HL-60 (cell line): ENCODE measurements at regions not wholly inside any gene's neighbourhood (a gene's known extent, or its start where the extent isn't known, plus 50 kb on each side); places are given as distances from the start of the nearest gene placed in this dataset.

Experiments
- DNase-seq, 2 experiments: peaks; one replicate each; pipeline ENCODE4 v3.0.0-alpha.2; 2010 to 2020; ENCODE audit warnings: low read depth in 1 of 2, low spot score in 1 of 2
- H3K27ac ChIP-seq: fragments of 250-450 bp; sonication (Bioruptor Pico); replicated peaks from 2 replicates; pipeline ENCODE4 v1.5.1; 2020; ENCODE audit warnings: mild to moderate bottlenecking, moderate library complexity
- H3K27me3 ChIP-seq: fragments of 250-450 bp; sonication (Bioruptor Pico); 2 replicates; pipeline ENCODE4 v1.5.1; 2021; ENCODE audit warnings: mild to moderate bottlenecking, moderate library complexity; ENCODE audit not compliant: insufficient read depth, poor library complexity, severe bottlenecking
- H3K4me3 ChIP-seq: replicated peaks from 2 replicates; pipeline ENCODE4 v1.5.1; 2011; ENCODE audit warnings: mild to moderate bottlenecking, control low read depth, low read length; ENCODE audit not compliant: insufficient read depth
- GABPA ChIP-seq: IDR thresholded peaks from 2 replicates; pipeline ENCODE4 v1.6.1; 2012; ENCODE audit warnings: low read depth
- POLR2AphosphoS5 ChIP-seq: IDR thresholded peaks from 2 replicates; pipeline ENCODE4 v1.6.1; 2012; ENCODE audit warnings: low read depth
- SPI1 ChIP-seq: IDR thresholded peaks from 2 replicates; pipeline ENCODE4 v1.6.1; 2012; ENCODE audit warnings: low read depth, mild to moderate bottlenecking, borderline replicate concordance
- TF ChIP-seq, protein P1 (sequence below): IDR thresholded peaks from 2 replicates; pipeline ENCODE4 v1.6.1; 2012; ENCODE audit warnings: low read depth; ENCODE audit not compliant: insufficient replicate concordance
- TF ChIP-seq, protein P2 (sequence below): IDR thresholded peaks from one replicate; pipeline ENCODE4 v1.5.1; 2011; ENCODE audit warnings: low read length, control low read depth, inconsistent platforms; ENCODE audit not compliant: insufficient read depth

DNA sequence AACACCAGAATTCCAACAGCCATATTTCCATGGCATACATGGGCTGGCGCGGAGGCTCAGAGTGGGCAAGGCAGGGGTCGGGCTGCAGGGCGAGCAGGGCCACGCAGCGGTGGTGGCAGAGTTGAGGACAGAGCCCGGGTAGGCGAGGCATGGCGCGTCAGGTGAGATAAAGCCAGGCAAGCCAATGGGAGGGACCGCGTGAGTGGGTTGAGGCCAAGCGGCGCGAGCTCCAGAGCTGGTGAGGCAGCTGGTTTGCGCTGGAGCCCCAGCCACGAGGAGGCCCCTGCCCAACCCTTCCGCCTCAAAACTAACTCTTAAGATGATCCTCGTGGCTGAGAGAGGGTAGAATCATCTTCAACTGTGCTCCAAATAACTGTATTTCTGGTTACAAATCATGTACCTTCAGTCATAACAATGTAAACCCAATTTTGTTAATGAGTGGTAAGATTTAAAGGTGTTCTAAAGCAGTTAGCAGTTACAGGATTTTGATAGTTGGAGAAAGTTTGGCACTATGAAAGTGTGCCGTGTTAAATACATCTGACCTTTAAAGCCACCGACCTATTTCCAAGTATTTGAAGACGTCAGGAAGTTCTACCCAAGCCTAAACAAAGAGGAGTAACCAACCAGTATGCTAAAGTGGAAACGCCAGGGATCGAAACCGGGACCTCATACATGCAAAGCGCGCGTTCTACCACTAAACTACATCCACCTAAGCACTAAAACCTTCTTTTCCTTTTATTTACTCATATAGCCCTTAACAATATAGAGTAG is 107.9 kb downstream of the GPX5 start:
- Histone ChIP-seq H3K27me3 (peaks cover 26% of the 10 kb centered on the region), H3K4me3 (no peak overlapping the region), H3K27ac (no peak overlapping the region)
- no peak for DNase-seq
- no peak for TF ChIP-seq SPI1
- TF ChIP-seq, protein P1, sequence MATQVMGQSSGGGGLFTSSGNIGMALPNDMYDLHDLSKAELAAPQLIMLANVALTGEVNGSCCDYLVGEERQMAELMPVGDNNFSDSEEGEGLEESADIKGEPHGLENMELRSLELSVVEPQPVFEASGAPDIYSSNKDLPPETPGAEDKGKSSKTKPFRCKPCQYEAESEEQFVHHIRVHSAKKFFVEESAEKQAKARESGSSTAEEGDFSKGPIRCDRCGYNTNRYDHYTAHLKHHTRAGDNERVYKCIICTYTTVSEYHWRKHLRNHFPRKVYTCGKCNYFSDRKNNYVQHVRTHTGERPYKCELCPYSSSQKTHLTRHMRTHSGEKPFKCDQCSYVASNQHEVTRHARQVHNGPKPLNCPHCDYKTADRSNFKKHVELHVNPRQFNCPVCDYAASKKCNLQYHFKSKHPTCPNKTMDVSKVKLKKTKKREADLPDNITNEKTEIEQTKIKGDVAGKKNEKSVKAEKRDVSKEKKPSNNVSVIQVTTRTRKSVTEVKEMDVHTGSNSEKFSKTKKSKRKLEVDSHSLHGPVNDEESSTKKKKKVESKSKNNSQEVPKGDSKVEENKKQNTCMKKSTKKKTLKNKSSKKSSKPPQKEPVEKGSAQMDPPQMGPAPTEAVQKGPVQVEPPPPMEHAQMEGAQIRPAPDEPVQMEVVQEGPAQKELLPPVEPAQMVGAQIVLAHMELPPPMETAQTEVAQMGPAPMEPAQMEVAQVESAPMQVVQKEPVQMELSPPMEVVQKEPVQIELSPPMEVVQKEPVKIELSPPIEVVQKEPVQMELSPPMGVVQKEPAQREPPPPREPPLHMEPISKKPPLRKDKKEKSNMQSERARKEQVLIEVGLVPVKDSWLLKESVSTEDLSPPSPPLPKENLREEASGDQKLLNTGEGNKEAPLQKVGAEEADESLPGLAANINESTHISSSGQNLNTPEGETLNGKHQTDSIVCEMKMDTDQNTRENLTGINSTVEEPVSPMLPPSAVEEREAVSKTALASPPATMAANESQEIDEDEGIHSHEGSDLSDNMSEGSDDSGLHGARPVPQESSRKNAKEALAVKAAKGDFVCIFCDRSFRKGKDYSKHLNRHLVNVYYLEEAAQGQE = no peak

DNA sequence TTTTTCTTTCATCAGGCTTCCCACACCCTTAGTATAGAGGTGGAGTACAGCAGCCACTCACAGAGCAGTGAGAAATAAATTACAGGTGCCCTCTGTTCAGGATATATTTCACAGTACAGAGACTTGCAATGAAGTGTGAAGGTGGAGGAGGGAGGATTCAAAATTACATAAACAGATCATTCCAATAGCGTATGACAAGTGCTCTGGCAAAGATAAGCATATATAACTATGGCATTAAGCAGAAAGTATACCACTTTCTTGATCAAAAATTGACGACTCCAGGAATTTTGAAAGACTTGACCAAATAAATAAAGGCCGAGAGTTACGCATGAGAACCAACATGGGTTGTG is 108.7 kb downstream of the GPX5 start:
- Histone ChIP-seq H3K4me3 (peak overlapping the region; percentile 40; the same call in 1 of the 2 replicates), H3K27me3 (peaks cover 26% of the 10 kb centered on the region), H3K27ac (no peak overlapping the region)
- DNase-seq = no peak
- TF ChIP-seq, protein P1 = no peak

DNA sequence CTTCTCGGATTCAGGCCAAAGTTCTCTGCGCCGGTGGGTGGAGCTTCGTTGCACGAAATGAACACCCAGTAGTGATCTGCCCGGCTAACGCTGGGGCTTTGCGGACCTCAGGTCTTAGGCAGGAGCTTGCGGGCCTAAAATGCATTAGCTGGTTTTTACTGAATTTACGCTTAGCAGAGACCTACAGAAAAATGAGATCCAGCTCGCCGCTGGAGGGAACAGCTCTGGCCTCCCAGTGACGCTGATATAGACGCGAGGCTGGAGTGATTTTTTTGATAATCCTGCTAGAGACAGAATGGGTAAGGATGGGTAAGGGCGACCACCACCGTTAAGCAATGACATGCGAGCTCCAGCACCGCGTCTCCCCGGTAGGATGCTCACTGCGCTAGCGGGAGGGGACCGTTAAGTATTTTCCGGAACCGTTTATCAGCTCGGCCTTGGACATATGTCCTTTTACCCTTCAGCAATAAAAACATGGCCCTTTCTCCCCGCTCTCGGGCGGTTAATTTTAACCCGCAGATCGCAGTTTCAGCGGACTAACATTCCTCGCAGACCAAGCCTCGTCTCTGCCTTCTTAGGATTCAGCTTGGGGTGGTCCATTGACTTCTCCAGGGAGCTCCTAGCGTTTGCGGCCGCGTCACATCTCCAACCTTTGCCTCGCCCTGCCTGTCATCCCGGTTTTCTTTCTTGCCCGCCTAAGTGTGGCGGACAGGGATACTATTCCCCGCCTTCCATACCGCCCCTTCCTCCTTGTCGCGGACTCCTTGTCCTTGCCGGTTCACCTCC is 109.3 kb downstream of the GPX5 start:
- no peak for DNase-seq
- H3K27me3 ChIP-seq = peaks cover 26% of the 10 kb centered on the region
- TF ChIP-seq POLR2AphosphoS5 = no peak
- TF ChIP-seq GABPA = no peak
- TF ChIP-seq, protein P1 = no peak
- TF ChIP-seq, protein P2, sequence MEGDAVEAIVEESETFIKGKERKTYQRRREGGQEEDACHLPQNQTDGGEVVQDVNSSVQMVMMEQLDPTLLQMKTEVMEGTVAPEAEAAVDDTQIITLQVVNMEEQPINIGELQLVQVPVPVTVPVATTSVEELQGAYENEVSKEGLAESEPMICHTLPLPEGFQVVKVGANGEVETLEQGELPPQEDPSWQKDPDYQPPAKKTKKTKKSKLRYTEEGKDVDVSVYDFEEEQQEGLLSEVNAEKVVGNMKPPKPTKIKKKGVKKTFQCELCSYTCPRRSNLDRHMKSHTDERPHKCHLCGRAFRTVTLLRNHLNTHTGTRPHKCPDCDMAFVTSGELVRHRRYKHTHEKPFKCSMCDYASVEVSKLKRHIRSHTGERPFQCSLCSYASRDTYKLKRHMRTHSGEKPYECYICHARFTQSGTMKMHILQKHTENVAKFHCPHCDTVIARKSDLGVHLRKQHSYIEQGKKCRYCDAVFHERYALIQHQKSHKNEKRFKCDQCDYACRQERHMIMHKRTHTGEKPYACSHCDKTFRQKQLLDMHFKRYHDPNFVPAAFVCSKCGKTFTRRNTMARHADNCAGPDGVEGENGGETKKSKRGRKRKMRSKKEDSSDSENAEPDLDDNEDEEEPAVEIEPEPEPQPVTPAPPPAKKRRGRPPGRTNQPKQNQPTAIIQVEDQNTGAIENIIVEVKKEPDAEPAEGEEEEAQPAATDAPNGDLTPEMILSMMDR = no peak
- TF ChIP-seq SPI1 = no peak
- H3K4me3 ChIP-seq = peak overlapping the region; percentile 40
- no peak overlapping the region for H3K27ac ChIP-seq

DNA sequence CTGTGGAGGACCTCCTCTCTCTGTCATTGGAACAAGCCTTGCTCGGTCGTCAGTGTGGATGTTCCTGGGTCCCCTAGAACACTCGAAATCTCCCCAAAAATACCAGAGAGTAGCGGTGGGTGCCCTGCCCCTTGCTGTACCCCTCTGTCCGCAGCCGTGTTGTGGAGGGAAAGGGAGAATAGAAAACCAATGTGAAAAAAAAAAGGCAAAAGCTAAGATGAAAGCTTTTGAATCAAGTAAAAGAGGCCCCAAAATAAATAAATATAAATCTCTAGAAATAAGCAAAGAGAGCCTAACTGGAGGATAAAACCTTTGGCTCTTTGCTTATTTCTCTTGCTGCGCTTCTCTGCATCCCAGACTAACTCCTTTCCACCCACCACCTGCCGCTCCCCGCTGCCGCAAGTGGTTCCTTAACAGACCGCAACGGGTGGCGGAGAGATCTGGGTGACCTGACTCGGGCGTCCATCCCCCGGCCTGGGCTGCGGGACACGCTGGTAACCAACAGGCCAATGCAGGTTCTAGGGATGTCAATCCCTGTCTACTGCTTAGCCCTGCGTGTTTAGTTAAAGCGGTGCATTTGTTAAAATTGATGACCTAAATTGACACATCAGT is 110.0 kb downstream of the GPX5 start:
- TF ChIP-seq POLR2AphosphoS5 (no peak), SPI1 (no peak), GABPA (no peak)
- TF ChIP-seq, protein P2 = no peak
- TF ChIP-seq, protein P1 = no peak
- DNase-seq = no peak
- Histone ChIP-seq H3K27me3 (peaks cover 26% of the 10 kb centered on the region), H3K4me3 (peak overlapping the region; percentile 40), H3K27ac (no peak overlapping the region)
